Gastroesophageal sphincter (tissue), 4 donors: ENCODE measurements at regions not wholly inside any gene's neighbourhood (a gene's known extent, or its start where the extent isn't known, plus 50 kb on each side); places are given as distances from the start of the nearest gene placed in this dataset.

Experiments used
- ATAC-seq: fragments of 150-250 bp; one replicate; pipeline ENCODE4 v1.9.1; 2016; ENCODE audit warnings: mild to moderate bottlenecking, moderate library complexity
- H3K27ac ChIP-seq, 4 donors: fragments of 200-600 bp; sonication (generic) in 3 of 4; 1 replicate in 3 of 4; 2 replicates in 1 of 4; pipeline ENCODE4 v1.5.1; 2016 to 2019
- H3K27me3 ChIP-seq: fragments of 200-600 bp; sonication (generic); one replicate; pipeline ENCODE4 v1.5.1; 2019
- H3K36me3 ChIP-seq, 2 donors: fragments of 200-600 bp; sonication (generic); one replicate each; pipeline ENCODE4 v1.5.1; 2019; ENCODE audit warnings: control low read depth in 1 of 2
- H3K4me1 ChIP-seq, 3 donors: fragments of 200-600 bp; sonication (generic); 1 replicate in 2 of 3; 2 replicates in 1 of 3; pipeline ENCODE4 v1.5.1; 2016 to 2019; ENCODE audit warnings: control low read depth in 2 of 3
- H3K4me3 ChIP-seq, 2 donors: fragments of 200-600 bp; sonication (generic); one replicate each; pipeline ENCODE4 v1.5.1; 2019; ENCODE audit warnings: mild to moderate bottlenecking in 1 of 2, moderate library complexity in 1 of 2
- H3K9me3 ChIP-seq, 3 donors: fragments of 200-600 bp; sonication (generic); one replicate each; pipeline ENCODE4 v1.5.1; 2017 to 2019; ENCODE audit warnings: control low read depth in 2 of 3
- EP300 ChIP-seq: sonication (generic); formaldehyde crosslinking; IDR thresholded peaks from one replicate; pipeline ENCODE4 v1.6.1; 2017; ENCODE audit warnings: antibody characterized with exemption, mild to moderate bottlenecking
- POLR2A ChIP-seq, 2 donors: fragments of 450-650 bp; IDR thresholded peaks; one replicate each; pipeline ENCODE4 v1.6.1; 2017; ENCODE audit warnings: antibody characterized with exemption in 2 of 2, mild to moderate bottlenecking in 2 of 2, moderate library complexity in 1 of 2
- POLR2AphosphoS5 ChIP-seq: sonication (generic); formaldehyde crosslinking; IDR thresholded peaks from one replicate; pipeline ENCODE4 v1.6.1; 2017; ENCODE audit warnings: antibody characterized with exemption
- WGBS, 2 donors: methylation state at CpG; one replicate each; pipeline ENCODE4 v1.1.5; 2018; ENCODE audit warnings: low coverage in 1 of 2; 5-methylcytosine and 5-hydroxymethylcytosine counted together
- TF ChIP-seq, protein P1 (sequence below), 4 experiments: fragments of 200-600 bp in 2 of 4; fragments of 450-650 bp in 2 of 4; sonication (generic) in 1 of 4; IDR thresholded peaks; one replicate each; pipeline ENCODE4 v1.5.1; 2017 to 2019; ENCODE audit warnings: antibody characterized with exemption in 4 of 4, mild to moderate bottlenecking in 2 of 4, moderate library complexity in 2 of 4

DNA sequence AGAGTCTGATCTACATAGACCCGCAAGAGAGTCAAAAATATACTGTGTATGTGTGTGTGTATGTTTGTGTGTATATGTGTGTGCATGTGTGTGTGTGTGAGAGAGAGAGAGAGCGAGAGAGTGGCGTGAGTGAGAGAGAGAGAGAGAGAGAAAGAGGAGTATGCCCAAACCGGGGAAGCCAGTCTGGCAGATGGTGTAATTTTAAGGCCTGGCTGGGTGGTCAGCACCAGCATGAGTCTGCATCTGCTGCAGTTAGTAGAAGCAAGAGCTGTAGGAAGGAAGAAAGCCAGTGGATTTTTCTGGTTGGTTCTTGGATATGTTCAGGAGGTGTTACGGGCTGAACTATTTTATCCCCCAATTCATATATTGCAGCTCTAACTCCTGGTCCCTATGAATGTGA, 75.2 kb downstream of the ACTBL2 start:
- Histone ChIP-seq H3K4me3 (no peak overlapping the region), H3K9me3 (no peaks in the 10 kb centered on the region), H3K4me1 (peaks cover 8 to 53% (median 15%) of the 10 kb centered on the region in 3 donors), H3K27ac (no peak overlapping the region), H3K36me3 (no peaks in the 10 kb centered on the region), H3K27me3 (no peaks in the 10 kb centered on the region)
- TF ChIP-seq EP300 (no peak), POLR2A (IDR thresholded peaks at IDR 0.05) (no peak)
- TF ChIP-seq, protein P1, sequence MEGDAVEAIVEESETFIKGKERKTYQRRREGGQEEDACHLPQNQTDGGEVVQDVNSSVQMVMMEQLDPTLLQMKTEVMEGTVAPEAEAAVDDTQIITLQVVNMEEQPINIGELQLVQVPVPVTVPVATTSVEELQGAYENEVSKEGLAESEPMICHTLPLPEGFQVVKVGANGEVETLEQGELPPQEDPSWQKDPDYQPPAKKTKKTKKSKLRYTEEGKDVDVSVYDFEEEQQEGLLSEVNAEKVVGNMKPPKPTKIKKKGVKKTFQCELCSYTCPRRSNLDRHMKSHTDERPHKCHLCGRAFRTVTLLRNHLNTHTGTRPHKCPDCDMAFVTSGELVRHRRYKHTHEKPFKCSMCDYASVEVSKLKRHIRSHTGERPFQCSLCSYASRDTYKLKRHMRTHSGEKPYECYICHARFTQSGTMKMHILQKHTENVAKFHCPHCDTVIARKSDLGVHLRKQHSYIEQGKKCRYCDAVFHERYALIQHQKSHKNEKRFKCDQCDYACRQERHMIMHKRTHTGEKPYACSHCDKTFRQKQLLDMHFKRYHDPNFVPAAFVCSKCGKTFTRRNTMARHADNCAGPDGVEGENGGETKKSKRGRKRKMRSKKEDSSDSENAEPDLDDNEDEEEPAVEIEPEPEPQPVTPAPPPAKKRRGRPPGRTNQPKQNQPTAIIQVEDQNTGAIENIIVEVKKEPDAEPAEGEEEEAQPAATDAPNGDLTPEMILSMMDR (IDR thresholded peaks at IDR 0.05): no peak
- 79 to 90% methylated on average over 5 of the region's 5 CpGs for WGBS, 2 donors
- no peak for ATAC-seq

GRCh38 chr5:57406641-57407040, 76.0 kb downstream of the ACTBL2 start:
- Histone ChIP-seq H3K27me3 (no peaks in the 10 kb centered on the region), H3K4me3 (no peak overlapping the region), H3K4me1 (peaks cover 8 to 46% (median 11%) of the 10 kb centered on the region in 3 donors), H3K36me3 (no peaks in the 10 kb centered on the region), H3K9me3 (no peaks in the 10 kb centered on the region), H3K27ac (no peak overlapping the region)
- no peak for ATAC-seq
- 25 to 75% methylated on average over 2 of the region's 2 CpGs for WGBS, 2 donors
- TF ChIP-seq POLR2A (IDR thresholded peaks at IDR 0.05) (no peak), POLR2AphosphoS5 (no peak), EP300 (no peak)
- TF ChIP-seq, protein P1 (IDR thresholded peaks at IDR 0.05): no peak

DNA sequence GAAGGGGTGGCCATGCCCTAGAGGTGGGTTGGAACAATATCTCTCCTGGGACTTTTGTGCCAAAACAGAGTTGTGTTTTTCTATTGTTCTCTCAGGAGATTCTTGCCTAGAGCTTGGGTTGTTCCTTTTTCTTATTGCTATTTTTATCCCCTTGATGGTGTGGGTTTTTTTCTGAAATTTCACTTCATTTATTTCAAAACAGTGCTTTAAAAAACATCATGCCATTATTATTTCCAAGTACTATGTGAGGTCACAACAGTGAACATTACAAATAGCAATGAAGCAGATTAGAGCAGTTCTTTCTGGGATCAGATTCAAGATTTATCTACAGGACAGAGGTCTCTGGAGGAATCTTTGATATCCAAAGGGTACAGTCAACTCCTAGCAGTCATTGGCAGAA, 76.6 kb downstream of the ACTBL2 start:
- TF ChIP-seq POLR2A (IDR thresholded peaks at IDR 0.05) (no peak), POLR2AphosphoS5 (no peak), EP300 (no peak)
- TF ChIP-seq, protein P1 (IDR thresholded peaks at IDR 0.05): no peak
- Histone ChIP-seq H3K27me3 (no peaks in the 10 kb centered on the region), H3K27ac (peak overlapping the region in 1 of 4 donors; percentile 5), H3K4me3 (no peak overlapping the region), H3K36me3 (no peaks in the 10 kb centered on the region), H3K9me3 (no peaks in the 10 kb centered on the region), H3K4me1 (peaks cover 8 to 39% (median 9%) of the 10 kb centered on the region in 3 donors)
- no peak for ATAC-seq

DNA sequence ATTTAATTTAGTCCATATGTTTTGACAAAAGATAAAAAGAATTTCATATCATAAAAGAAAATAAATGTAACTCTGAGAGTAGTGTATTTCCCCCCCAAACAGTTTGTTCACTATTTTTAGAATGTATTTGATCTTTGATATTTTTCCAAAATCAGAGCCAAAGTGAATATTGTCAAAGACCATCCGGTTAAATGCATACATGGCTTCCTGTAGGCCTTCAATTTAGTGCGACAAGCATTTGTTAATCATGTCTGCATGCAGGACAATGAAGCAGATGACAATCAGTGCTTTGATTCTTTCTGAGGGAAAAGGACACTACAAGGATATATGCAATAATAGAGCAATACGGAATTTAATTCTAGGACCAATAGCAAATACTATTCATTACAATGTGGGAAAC, 79.8 kb downstream of the ACTBL2 start:
- no peaks in the 10 kb centered on the region for H3K27me3 ChIP-seq
- peaks cover 0 to 14% (median 0%) of the 10 kb centered on the region in 3 donors for H3K4me1 ChIP-seq
- H3K4me3 ChIP-seq: no peak overlapping the region
- WGBS, 2 donors: 48 to 69% methylated on average over 3 of the region's 3 CpGs
- H3K9me3 ChIP-seq: no peaks in the 10 kb centered on the region
- ATAC-seq: no peak
- H3K36me3 ChIP-seq: no peaks in the 10 kb centered on the region
- H3K27ac ChIP-seq: no peak overlapping the region
- TF ChIP-seq EP300 (no peak), POLR2AphosphoS5 (no peak), POLR2A (IDR thresholded peaks at IDR 0.05) (no peak)
- TF ChIP-seq, protein P1 (IDR thresholded peaks at IDR 0.05): no peak

GRCh38 chr5:57402348-57402747, 80.3 kb downstream of the ACTBL2 start:
- 73 to 83% methylated on average over 2 of the region's 2 CpGs for WGBS, 2 donors
- no peaks in the 10 kb centered on the region for H3K27me3 ChIP-seq
- H3K4me3 ChIP-seq: no peak overlapping the region
- H3K4me1 ChIP-seq: peaks cover 0 to 10% (median 0%) of the 10 kb centered on the region in 3 donors
- no peak overlapping the region for H3K27ac ChIP-seq
- no peaks in the 10 kb centered on the region for H3K9me3 ChIP-seq
- TF ChIP-seq EP300: no peak
- TF ChIP-seq POLR2A (IDR thresholded peaks at IDR 0.05): no peak
- no peak for TF ChIP-seq POLR2AphosphoS5
- TF ChIP-seq, protein P1 (IDR thresholded peaks at IDR 0.05): no peak
- no peak for ATAC-seq
- H3K36me3 ChIP-seq: no peaks in the 10 kb centered on the region
